ENCODE measurements at regions not wholly inside any gene's neighbourhood (a gene's known extent, or its start where the extent isn't known, plus 50 kb on each side); places are given as distances from the start of the nearest gene placed in this dataset.

DNA sequence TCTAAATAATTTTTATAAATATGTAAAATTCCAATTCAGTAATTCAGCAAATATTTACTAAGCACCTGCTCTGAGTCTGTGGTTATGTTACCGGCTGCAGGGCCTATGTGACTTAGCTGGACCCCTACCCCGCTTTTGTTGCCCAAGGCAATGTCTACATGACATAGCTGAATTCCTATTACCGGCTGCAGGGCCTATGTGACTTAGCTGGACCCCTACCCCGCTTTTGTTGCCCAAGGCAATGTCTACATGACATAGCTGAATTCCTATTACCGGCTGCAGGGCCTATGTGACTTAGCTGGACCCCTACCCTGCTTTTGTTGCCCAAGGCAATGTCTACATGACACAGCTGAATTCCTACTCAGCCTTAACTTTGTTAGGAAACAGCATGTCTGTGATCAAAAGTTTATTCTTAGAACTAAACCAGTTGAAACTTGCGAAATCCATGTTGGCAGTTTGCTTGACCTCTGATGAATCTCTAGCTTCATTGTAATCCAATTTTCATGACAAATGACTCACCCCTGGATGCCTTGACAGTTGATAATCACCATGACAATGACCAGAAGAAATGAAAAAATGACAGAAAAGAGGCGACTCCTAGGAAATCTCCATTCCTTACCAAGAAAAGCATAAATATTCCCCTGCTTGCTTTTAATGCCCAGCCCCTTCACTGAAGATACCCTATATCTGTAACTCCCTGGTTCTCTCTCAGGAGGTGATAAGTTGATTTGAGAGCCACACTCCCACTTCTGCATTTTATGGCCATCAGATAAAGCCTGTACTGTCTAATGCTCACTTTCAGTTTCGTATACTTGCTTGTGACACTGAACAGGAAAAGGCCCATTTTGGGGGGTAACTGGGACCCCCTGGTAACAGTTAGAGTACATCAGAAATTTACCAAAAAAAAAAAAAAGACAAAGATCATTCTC lies 148.4 kb upstream of the SYT10 start:
- intact Hi-C loops (cut with DNase I): no loop called here
- Histone ChIP-seq H3K27me3 (no peaks in the 10 kb centered on the region), H3K27ac (replicated peaks in 1 of 4) (peak overlapping the region in 1 of 4 donors; percentile 20), H3K36me3 (no peaks in the 10 kb centered on the region), H3K9me3 (no peaks in the 10 kb centered on the region), H3K4me1 (no peaks in the 10 kb centered on the region), H3K4me3 (no peak overlapping the region)
- TF ChIP-seq, protein P1, sequence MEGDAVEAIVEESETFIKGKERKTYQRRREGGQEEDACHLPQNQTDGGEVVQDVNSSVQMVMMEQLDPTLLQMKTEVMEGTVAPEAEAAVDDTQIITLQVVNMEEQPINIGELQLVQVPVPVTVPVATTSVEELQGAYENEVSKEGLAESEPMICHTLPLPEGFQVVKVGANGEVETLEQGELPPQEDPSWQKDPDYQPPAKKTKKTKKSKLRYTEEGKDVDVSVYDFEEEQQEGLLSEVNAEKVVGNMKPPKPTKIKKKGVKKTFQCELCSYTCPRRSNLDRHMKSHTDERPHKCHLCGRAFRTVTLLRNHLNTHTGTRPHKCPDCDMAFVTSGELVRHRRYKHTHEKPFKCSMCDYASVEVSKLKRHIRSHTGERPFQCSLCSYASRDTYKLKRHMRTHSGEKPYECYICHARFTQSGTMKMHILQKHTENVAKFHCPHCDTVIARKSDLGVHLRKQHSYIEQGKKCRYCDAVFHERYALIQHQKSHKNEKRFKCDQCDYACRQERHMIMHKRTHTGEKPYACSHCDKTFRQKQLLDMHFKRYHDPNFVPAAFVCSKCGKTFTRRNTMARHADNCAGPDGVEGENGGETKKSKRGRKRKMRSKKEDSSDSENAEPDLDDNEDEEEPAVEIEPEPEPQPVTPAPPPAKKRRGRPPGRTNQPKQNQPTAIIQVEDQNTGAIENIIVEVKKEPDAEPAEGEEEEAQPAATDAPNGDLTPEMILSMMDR (IDR thresholded peaks at IDR 0.05): no peak
- no peak for DNase-seq (ENCODE audit: extremely low spot score)
- WGBS: 48% methylated on average over 8 of the region's 8 CpGs

DNA sequence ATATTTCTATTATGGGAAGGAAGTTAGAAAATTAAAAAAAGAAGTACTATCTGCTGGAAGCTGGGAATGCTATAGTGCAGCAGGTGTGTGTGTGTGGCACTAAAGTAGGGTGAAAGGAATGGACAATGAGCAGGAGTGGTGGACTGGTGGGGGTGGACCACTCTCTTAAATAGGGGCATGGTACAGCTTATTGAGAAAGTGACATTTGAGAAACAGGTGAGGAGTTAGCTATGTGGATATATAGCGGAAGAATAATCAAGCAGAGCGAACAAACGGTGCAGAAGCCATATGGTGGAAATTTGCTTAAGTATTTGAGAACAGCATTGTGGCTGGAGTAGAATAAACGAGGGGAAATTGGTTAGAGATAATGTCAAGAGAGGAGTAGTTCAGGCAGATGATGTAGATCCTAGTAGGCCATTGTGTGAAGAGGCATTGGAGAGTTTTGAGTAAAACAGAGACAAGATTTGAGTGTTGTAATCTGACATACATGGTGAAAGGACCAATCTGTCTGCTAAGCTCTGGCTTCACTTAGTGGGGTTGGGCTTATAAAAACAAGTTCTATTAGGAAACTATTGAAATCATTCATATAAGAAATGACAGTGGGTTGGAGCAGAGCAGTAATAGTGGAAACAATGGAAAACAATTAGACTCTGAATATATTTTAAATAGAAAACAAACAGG lies 149.2 kb upstream of the SYT10 start:
- peak overlapping the region in 1 of 4 donors; percentile 20 for H3K27ac ChIP-seq (replicated peaks in 1 of 4)
- no peak overlapping the region for H3K4me3 ChIP-seq
- H3K4me1 ChIP-seq: no peaks in the 10 kb centered on the region
- no peaks in the 10 kb centered on the region for H3K9me3 ChIP-seq
- no peak for DNase-seq (ENCODE audit: extremely low spot score)
- H3K27me3 ChIP-seq: no peaks in the 10 kb centered on the region
- TF ChIP-seq POLR2A (IDR thresholded peaks at IDR 0.05; ENCODE audit: low read depth) (no peak), EP300 (IDR thresholded peaks at IDR 0.05) (no peak), POLR2AphosphoS5 (IDR thresholded peaks at IDR 0.05) (no peak)
- TF ChIP-seq, protein P1 (IDR thresholded peaks at IDR 0.05): no peak
- H3K36me3 ChIP-seq: no peaks in the 10 kb centered on the region
- 80% methylated on average over 4 of the region's 4 CpGs for WGBS
- intact Hi-C loops (cut with DNase I): no loop called here

DNA sequence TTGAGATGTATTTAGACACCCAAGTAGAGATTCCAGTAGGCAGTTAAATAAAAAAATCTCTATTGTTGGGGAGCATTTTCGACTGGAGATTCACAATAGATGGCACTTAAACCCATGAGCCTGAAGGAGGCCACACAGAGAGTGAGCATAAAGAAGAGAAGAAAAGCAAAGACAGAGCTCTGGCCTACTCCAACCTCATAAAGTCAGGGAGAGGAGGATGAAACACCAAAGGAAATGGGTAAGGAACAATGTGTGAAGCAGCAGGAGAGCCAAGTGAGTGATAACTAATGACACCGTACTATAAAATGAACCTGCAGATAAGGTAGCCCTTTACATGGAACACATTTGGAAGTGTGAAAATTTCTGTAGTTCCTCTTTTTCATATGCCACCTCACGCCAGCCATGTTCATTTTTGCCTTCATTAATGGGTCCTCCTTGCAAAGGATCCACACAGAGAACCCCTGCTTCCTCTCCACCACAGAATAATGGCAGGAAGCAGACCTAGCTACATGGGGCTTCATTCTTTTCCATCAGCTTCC lies 150.0 kb upstream of the SYT10 start:
- Histone ChIP-seq H3K27me3 (no peaks in the 10 kb centered on the region), H3K27ac (replicated peaks in 1 of 4) (no peak overlapping the region), H3K4me1 (no peaks in the 10 kb centered on the region), H3K4me3 (no peak overlapping the region), H3K9me3 (no peaks in the 10 kb centered on the region), H3K36me3 (no peaks in the 10 kb centered on the region)
- no peak for DNase-seq (ENCODE audit: extremely low spot score)
- TF ChIP-seq EP300 (IDR thresholded peaks at IDR 0.05) (no peak), POLR2A (IDR thresholded peaks at IDR 0.05; ENCODE audit: low read depth) (no peak), POLR2AphosphoS5 (IDR thresholded peaks at IDR 0.05) (no peak)
- TF ChIP-seq, protein P1 (IDR thresholded peaks at IDR 0.05): no peak
- 69% methylated on average over 3 of the region's 3 CpGs for WGBS
- intact Hi-C loops (cut with DNase I): no loop called here

DNA sequence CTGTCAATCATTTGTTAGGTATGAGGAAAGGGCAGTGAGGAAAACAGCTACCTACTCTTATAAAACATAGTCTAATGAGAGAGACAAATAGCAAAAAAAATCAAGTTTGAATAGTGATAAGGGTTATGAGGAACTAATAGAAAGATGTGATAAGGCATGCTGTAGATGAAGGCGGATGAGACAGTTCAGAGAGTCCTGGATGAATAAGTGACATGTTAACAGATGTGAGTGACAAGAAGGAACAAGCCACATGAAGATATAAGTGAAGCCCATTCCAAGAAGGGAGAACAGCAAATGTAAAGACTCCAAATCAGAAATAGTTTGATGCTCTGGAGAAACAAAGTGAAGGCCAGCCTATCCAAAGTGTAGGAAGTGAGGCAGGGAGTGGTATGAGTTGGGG lies 154.1 kb upstream of the SYT10 start:
- no peaks in the 10 kb centered on the region for H3K9me3 ChIP-seq
- 85% methylated on average over 1 of the region's 1 CpG for WGBS
- no peak overlapping the region for H3K27ac ChIP-seq (replicated peaks in 1 of 4)
- DNase-seq (ENCODE audit: extremely low spot score): no peak
- H3K36me3 ChIP-seq: no peaks in the 10 kb centered on the region
- H3K4me3 ChIP-seq: no peak overlapping the region
- H3K27me3 ChIP-seq: peaks cover 0 to 3% (median 0%) of the 10 kb centered on the region in 4 donors
- intact Hi-C loops (cut with DNase I): no loop called here
- TF ChIP-seq EP300 (IDR thresholded peaks at IDR 0.05) (no peak), POLR2AphosphoS5 (IDR thresholded peaks at IDR 0.05) (no peak), POLR2A (IDR thresholded peaks at IDR 0.05; ENCODE audit: low read depth) (no peak)
- TF ChIP-seq, protein P1 (IDR thresholded peaks at IDR 0.05): no peak
- no peaks in the 10 kb centered on the region for H3K4me1 ChIP-seq

Data from esophagus muscularis mucosa (tissue), 4 donors.